ENCODE measurements at regions not wholly inside any gene's neighbourhood (a gene's known extent, or its start where the extent isn't known, plus 50 kb on each side); places are given as distances from the start of the nearest gene placed in this dataset.
"Not testable (repeated sequence)": the region's sequence is repeated elsewhere in the genome, so short reads cannot be mapped to it uniquely, and the experiment has no call there.

GRCh38 chr4:170497689-170498088, 407.9 kb upstream of the AADAT start:
- H3K4me3 Mint-ChIP-seq, result no peak overlapping the region
- CTCF ChIA-PET, result interaction anchor here (1.1 kb wide), 1 partner anchor 92 kb away, joined by 3 read pairs; no protein-coding TSS in a partner anchor
- peaks cover 2% of the 10 kb centered on the region for H3K9me3 Mint-ChIP-seq
- no peaks in the 10 kb centered on the region for H3K36me3 Mint-ChIP-seq (ENCODE audit: low read depth)
- H3K27me3 Mint-ChIP-seq (ENCODE audit: low read depth), result no peaks in the 10 kb centered on the region
- intact Hi-C loops (cut with micrococcal nuclease), result no loop called here
- H3K27ac Mint-ChIP-seq, result no peak overlapping the region
- no peak for DNase-seq
- no peaks in the 10 kb centered on the region for H3K4me1 Mint-ChIP-seq (ENCODE audit: low read depth)

GRCh38 chr4:170497112-170497511, 407.4 kb upstream of the AADAT start:
- no peaks in the 10 kb centered on the region for H3K4me1 Mint-ChIP-seq (ENCODE audit: low read depth)
- H3K9me3 Mint-ChIP-seq, result peaks cover 2% of the 10 kb centered on the region
- peak overlapping the region; percentile 50 for H3K4me3 Mint-ChIP-seq
- H3K27me3 Mint-ChIP-seq (ENCODE audit: low read depth), result no peaks in the 10 kb centered on the region
- no peaks in the 10 kb centered on the region for H3K36me3 Mint-ChIP-seq (ENCODE audit: low read depth)
- intact Hi-C loops (cut with micrococcal nuclease), result no loop called here
- CTCF ChIA-PET, result interaction anchor here (0.6 to 1.1 kb wide), 2 partner anchors 92 to 205 kb away, joined by 3 read pairs; no protein-coding TSS in a partner anchor
- H3K27ac Mint-ChIP-seq, result no peak overlapping the region
- peak; percentile 4 for DNase-seq

- no peak overlapping the region for H3K27ac Mint-ChIP-seq
- DNase-seq, result no peak
- no peaks in the 10 kb centered on the region for H3K27me3 Mint-ChIP-seq (ENCODE audit: low read depth)
- CTCF ChIA-PET, result no interaction called here
- peaks cover 2% of the 10 kb centered on the region for H3K9me3 Mint-ChIP-seq
- no peaks in the 10 kb centered on the region for H3K36me3 Mint-ChIP-seq (ENCODE audit: low read depth)
- no peak overlapping the region for H3K4me3 Mint-ChIP-seq
- intact Hi-C loops (cut with micrococcal nuclease), result no loop called here
- H3K4me1 Mint-ChIP-seq (ENCODE audit: low read depth), result no peaks in the 10 kb centered on the region
Observed at GRCh38 chr4:170491981-170492380, 402.2 kb upstream of the AADAT start.

- Mint-ChIP-seq H3K9me3 (peaks cover 8% of the 10 kb centered on the region), H3K4me1 (ENCODE audit: low read depth) (no peaks in the 10 kb centered on the region), H3K27ac (no peak overlapping the region), H3K36me3 (ENCODE audit: low read depth) (no peaks in the 10 kb centered on the region), H3K27me3 (ENCODE audit: low read depth) (no peaks in the 10 kb centered on the region), H3K4me3 (no peak overlapping the region)
- CTCF ChIA-PET, result no interaction called here
- intact Hi-C loops (cut with micrococcal nuclease), result no loop called here
- DNase-seq, result no peak
Observed at GRCh38 chr4:170476351-170476750, 386.6 kb upstream of the AADAT start.

DNA sequence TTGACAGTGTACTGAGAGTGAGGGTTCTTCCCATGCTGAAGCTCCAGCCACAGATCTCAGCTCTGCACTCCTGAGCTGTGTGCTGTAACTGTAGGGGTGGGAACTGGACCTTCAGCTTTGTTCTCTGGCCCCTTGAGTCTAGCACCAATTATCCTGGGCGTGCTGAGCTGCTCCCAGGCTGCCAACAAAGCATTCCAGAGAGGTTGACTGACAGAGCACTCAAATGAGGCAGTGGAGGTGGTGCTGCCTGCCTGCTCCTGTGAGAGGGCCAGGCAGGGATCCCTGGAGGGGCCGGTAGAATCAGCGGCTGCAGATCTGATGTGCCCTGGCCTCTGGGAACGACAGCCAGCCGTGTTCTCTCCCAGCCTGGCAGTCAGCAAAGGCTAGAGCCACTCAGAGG, 375.7 kb upstream of the AADAT start:
- Mint-ChIP-seq H3K27ac (no peak overlapping the region), H3K36me3 (ENCODE audit: low read depth) (no peaks in the 10 kb centered on the region)
- CTCF ChIA-PET, result no interaction called here

DNA sequence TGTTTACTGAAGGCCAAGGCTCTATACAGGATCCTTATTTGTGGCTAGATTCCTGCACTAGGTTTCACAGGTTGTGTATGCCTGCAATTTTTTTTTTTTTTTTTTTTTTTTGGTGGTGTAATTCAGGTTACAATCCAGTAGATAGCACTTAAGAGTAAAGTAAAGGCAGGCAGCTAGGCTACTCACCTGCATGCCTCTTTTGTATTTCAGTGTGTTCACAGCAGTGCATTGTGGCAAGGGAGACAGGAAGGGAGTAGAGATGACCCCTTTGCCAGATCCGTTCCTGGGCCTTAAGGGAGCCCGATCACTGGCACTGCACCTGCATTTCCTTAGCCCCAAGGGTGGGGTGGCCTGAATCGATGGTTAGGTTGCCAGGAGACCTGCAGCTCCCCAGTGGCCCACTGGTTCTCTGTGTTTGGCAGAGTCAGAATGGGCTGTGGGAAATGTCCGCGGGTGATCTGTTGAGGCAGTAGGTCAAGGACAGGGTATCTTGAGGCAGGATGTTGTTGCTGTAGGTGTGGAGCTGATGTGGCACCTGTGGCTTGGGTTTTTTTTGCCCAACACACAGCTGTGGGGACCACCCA, 374.9 kb upstream of the AADAT start:
- intact Hi-C loops (cut with micrococcal nuclease), result no loop called here
- H3K27ac Mint-ChIP-seq, result no peak overlapping the region
- H3K4me3 Mint-ChIP-seq, result no peak overlapping the region
- H3K36me3 Mint-ChIP-seq (ENCODE audit: low read depth), result no peaks in the 10 kb centered on the region
- DNase-seq, result no peak
- H3K27me3 Mint-ChIP-seq (ENCODE audit: low read depth), result no peaks in the 10 kb centered on the region
- H3K9me3 Mint-ChIP-seq, result peaks cover 6% of the 10 kb centered on the region
- H3K4me1 Mint-ChIP-seq (ENCODE audit: low read depth), result no peaks in the 10 kb centered on the region
- CTCF ChIA-PET, result no interaction called here

More for the DNA sequence above, 375.7 kb upstream of the AADAT start:
- peaks cover 6% of the 10 kb centered on the region for H3K9me3 Mint-ChIP-seq
- no peaks in the 10 kb centered on the region for H3K4me1 Mint-ChIP-seq (ENCODE audit: low read depth)
- intact Hi-C loops (cut with micrococcal nuclease), result no loop called here
- no peak overlapping the region for H3K4me3 Mint-ChIP-seq
- no peak for DNase-seq
- H3K27me3 Mint-ChIP-seq (ENCODE audit: low read depth), result no peaks in the 10 kb centered on the region

- Mint-ChIP-seq H3K27ac (no peak overlapping the region), H3K27me3 (ENCODE audit: low read depth) (no peaks in the 10 kb centered on the region), H3K36me3 (ENCODE audit: low read depth) (no peaks in the 10 kb centered on the region), H3K4me3 (no peak overlapping the region), H3K4me1 (ENCODE audit: low read depth) (no peaks in the 10 kb centered on the region), H3K9me3 (peaks cover 2% of the 10 kb centered on the region)
- CTCF ChIA-PET, result no interaction called here
- intact Hi-C loops (cut with micrococcal nuclease), result no loop called here
- no peak for DNase-seq
Observed at GRCh38 chr4:170446782-170447181, 357.0 kb upstream of the AADAT start.

- intact Hi-C loops (cut with micrococcal nuclease); CTCF ChIA-PET; H3K9me3 Mint-ChIP-seq: not testable (repeated sequence)
Observed at GRCh38 chr4:170441146-170441545, 351.4 kb upstream of the AADAT start.

GRCh38 chr4:170428929-170429328, 339.2 kb upstream of the AADAT start:
- no peaks in the 10 kb centered on the region for H3K27me3 Mint-ChIP-seq (ENCODE audit: low read depth)
- H3K4me3 Mint-ChIP-seq, result no peak overlapping the region
- CTCF ChIA-PET, result no interaction called here
- no peaks in the 10 kb centered on the region for H3K36me3 Mint-ChIP-seq (ENCODE audit: low read depth)
- H3K27ac Mint-ChIP-seq, result no peak overlapping the region
- H3K4me1 Mint-ChIP-seq (ENCODE audit: low read depth), result no peaks in the 10 kb centered on the region
- DNase-seq, result no peak
- intact Hi-C loops (cut with micrococcal nuclease), result no loop called here
- no peaks in the 10 kb centered on the region for H3K9me3 Mint-ChIP-seq

More at GRCh38 chr4:170441146-170441545, 351.4 kb upstream of the AADAT start:
- not testable (repeated sequence) for DNase-seq; H3K27me3 Mint-ChIP-seq (ENCODE audit: low read depth); H3K4me3 Mint-ChIP-seq; H3K27ac Mint-ChIP-seq; H3K4me1 Mint-ChIP-seq (ENCODE audit: low read depth); H3K36me3 Mint-ChIP-seq (ENCODE audit: low read depth)

DNA sequence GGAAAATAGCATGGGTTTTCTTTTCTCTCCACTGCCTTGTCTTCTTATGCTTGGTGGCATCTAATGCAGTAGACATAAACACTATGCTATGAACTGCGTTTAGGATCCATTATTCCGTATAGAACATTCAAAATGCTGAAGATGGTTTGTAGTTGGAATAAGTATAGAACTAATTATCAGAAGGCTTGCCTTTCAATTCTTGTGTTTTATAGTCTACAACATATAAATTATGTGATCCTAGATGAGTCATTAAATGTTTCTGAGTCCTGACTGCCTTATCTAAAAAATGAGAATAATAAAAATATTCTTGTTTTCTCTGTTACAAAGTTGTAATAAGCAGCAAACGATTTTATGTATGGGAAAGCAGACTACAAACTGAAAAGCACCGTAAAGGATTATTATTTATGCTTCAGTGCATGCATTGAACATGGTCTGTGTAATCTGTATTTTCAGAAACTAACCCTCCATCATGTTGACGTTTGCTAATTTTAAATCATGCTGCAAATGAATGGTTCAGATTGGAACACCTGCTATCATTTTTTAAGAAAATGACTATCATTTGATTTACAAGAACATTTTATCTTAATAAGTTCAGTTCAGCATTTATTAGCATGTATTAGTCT, 335.9 kb upstream of the AADAT start:
- H3K4me3 Mint-ChIP-seq, result no peak overlapping the region
- intact Hi-C loops (cut with micrococcal nuclease), result no loop called here

DNA sequence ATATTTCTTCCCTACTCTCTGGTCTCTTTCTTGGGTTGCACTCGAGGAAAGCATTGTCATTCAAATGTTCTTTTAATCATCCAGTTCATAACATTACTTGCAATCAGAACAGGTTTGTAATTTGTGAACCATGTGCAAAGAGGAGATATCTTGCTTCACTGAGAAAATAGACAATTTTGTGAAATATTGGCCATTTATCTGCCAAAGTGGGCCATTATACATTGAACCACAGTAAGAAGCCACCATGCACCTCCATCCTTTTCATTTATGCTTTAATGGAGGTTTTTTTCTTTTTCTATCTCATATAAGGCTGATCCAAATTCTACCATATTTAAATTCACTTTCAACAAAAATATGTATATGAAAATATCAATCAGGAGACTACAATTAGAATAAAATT, 335.3 kb upstream of the AADAT start:
- DNase-seq, result no peak
- no peaks in the 10 kb centered on the region for H3K9me3 Mint-ChIP-seq
- no peaks in the 10 kb centered on the region for H3K4me1 Mint-ChIP-seq (ENCODE audit: low read depth)
- H3K27ac Mint-ChIP-seq, result no peak overlapping the region
- H3K27me3 Mint-ChIP-seq (ENCODE audit: low read depth), result no peaks in the 10 kb centered on the region
- intact Hi-C loops (cut with micrococcal nuclease), result no loop called here
- CTCF ChIA-PET, result no interaction called here
- H3K36me3 Mint-ChIP-seq (ENCODE audit: low read depth), result no peaks in the 10 kb centered on the region
- no peak overlapping the region for H3K4me3 Mint-ChIP-seq

More for the DNA sequence above, 335.9 kb upstream of the AADAT start:
- H3K36me3 Mint-ChIP-seq (ENCODE audit: low read depth), result no peaks in the 10 kb centered on the region
- CTCF ChIA-PET, result no interaction called here
- H3K4me1 Mint-ChIP-seq (ENCODE audit: low read depth), result no peaks in the 10 kb centered on the region
- H3K9me3 Mint-ChIP-seq, result no peaks in the 10 kb centered on the region
- no peaks in the 10 kb centered on the region for H3K27me3 Mint-ChIP-seq (ENCODE audit: low read depth)
- no peak for DNase-seq
- H3K27ac Mint-ChIP-seq, result no peak overlapping the region

GRCh38 chr4:170423137-170423536, 333.4 kb upstream of the AADAT start:
- CTCF ChIA-PET, result interaction anchor here (0.7 kb wide), 1 partner anchor 8 kb away, joined by 3 read pairs; no protein-coding TSS in a partner anchor
- no peak overlapping the region for H3K27ac Mint-ChIP-seq
- intact Hi-C loops (cut with micrococcal nuclease), result no loop called here
- no peak overlapping the region for H3K4me3 Mint-ChIP-seq
- H3K9me3 Mint-ChIP-seq, result no peaks in the 10 kb centered on the region
- no peaks in the 10 kb centered on the region for H3K4me1 Mint-ChIP-seq (ENCODE audit: low read depth)
- DNase-seq, result no peak
- H3K27me3 Mint-ChIP-seq (ENCODE audit: low read depth), result no peaks in the 10 kb centered on the region
- no peaks in the 10 kb centered on the region for H3K36me3 Mint-ChIP-seq (ENCODE audit: low read depth)

GRCh38 chr4:170420255-170420693, 330.5 kb upstream of the AADAT start:
- no peaks in the 10 kb centered on the region for H3K36me3 Mint-ChIP-seq (ENCODE audit: low read depth)
- H3K4me1 Mint-ChIP-seq (ENCODE audit: low read depth), result no peaks in the 10 kb centered on the region
- no peaks in the 10 kb centered on the region for H3K27me3 Mint-ChIP-seq (ENCODE audit: low read depth)
- H3K4me3 Mint-ChIP-seq, result no peak overlapping the region
- no peak for DNase-seq
- CTCF ChIA-PET, result no interaction called here
- intact Hi-C loops (cut with micrococcal nuclease), result no loop called here
- no peaks in the 10 kb centered on the region for H3K9me3 Mint-ChIP-seq
- no peak overlapping the region for H3K27ac Mint-ChIP-seq
